SW480 (cell line): ENCODE measurements at regions not wholly inside any gene's neighbourhood (a gene's known extent, or its start where the extent isn't known, plus 50 kb on each side); places are given as distances from the start of the nearest gene placed in this dataset.
A peak's percentile ranks its signal among the peaks of the same experiment; 100 is the strongest.

Experiments
- DNase-seq: peaks from one replicate; pipeline ENCODE4 v3.0.0-alpha.2; 2016; ENCODE audit warnings: low spot score

- DNase-seq = no peak
Measured at GRCh38 chr2:19434413-19434812, 76.0 kb upstream of the OSR1 start.

DNA sequence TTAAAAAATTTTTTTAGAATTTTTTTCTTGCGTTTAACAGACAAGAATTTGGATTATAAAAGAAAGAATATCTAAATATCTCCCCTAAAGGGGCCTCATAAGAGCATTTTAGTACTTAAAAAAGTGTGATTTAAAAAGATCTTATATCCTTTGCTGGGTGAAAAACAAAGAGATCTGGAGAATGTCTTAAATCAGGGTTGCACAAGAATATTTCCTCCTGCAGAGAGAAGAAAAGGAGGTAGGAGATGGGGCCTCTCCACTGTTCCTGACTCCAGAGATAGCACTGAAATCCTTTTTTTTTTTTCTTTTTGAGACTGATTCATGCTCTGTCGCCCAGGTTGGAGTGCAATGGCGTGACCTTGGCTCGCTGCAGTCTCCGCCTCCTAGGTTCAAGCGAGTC lies 68.5 kb upstream of the OSR1 start:
- DNase-seq = no peak

- no peak for DNase-seq
Measured at GRCh38 chr2:19426144-19426543, 67.7 kb upstream of the OSR1 start.

DNA sequence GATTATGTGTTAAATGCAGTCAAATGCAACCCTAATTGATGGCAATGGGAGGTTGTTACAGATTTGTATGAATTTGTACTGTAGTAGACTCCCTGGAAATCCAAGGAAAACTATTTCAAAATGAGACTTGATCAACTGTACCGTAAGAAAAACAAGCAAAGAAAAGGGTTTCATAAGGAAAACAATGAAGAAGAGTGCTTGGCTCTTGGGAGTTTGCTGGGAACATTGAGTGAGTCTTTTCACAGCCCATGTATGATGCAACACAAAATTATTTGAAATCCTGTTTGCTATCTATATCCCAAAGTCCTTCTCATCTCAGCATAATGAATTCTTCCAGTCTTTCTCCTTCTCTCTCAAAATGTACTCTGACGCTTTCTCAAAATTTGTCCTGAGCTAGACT lies 67.0 kb upstream of the OSR1 start:
- DNase-seq = no peak

- DNase-seq = no peak
Measured at GRCh38 chr2:19419211-19419880, 60.9 kb upstream of the OSR1 start.

- DNase-seq = no peak
Measured at GRCh38 chr2:19416784-19417684, 58.6 kb upstream of the OSR1 start.

- DNase-seq = no peak
Measured at GRCh38 chr2:19416083-19416482, 57.7 kb upstream of the OSR1 start.

- no peak for DNase-seq
Measured at GRCh38 chr2:19409046-19409445, 50.6 kb upstream of the OSR1 start.

GRCh38 chr2:19408592-19408991 lies 50.2 kb upstream of the OSR1 start:
- peak; percentile 17 for DNase-seq
